ENCODE measurements at regions not wholly inside any gene's neighbourhood (a gene's known extent, or its start where the extent isn't known, plus 50 kb on each side); places are given as distances from the start of the nearest gene placed in this dataset.

DNA sequence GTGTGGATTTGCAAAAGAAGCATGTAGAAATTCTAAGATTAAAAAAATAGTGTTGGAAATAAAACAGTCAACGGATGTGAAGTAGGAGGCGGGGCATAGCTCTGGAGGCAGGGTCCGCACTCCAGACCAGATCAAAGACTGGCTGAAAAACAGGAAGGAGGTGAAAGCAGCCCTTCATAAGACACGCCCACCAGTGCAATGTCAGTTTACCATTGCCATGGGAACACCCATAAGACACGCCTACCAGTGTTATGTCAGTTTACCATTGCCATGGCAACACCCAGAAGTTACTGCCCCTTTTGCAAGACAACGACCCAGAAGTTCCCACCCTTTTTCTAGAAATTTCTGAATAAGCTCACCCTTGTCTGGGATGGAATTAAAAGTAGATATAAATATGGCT lies 87.1 kb downstream of the FZD10 start:
- TF ChIP-seq CTCF (IDR thresholded peaks at IDR 0.05) (no peak), POLR2A (IDR thresholded peaks at IDR 0.05) (no peak), EP300 (IDR thresholded peaks at IDR 0.05) (no peak), POLR2AphosphoS5 (IDR thresholded peaks at IDR 0.05) (no peak)
